HepG2 (cell line): ENCODE measurements at regions not wholly inside any gene's neighbourhood (a gene's known extent, or its start where the extent isn't known, plus 50 kb on each side); places are given as distances from the start of the nearest gene placed in this dataset.

Experiments
- ARNTL ChIP-seq: sonication (generic); formaldehyde crosslinking; IDR thresholded peaks from 2 replicates; pipeline ENCODE4 v1.4.0; 2020; ENCODE audit warnings: mild to moderate bottlenecking, missing genetic modification reagents
- BRF2 ChIP-seq: sonication (generic); formaldehyde crosslinking; IDR thresholded peaks from 2 replicates; pipeline ENCODE4 v1.8.1; 2022; ENCODE audit warnings: mild to moderate bottlenecking, missing genetic modification reagents
- FOXA3 ChIP-seq: IDR thresholded peaks from 2 replicates; pipeline ENCODE4 v1.6.1; 2016; ENCODE audit warnings: missing genetic modification reagents, missing compliant biosample characterization
- HNRNPH1 ChIP-seq: fragments of 200-400 bp; formaldehyde crosslinking; optimal IDR thresholded peaks from 2 replicates; pipeline ENCODE3; 2017; ENCODE audit warnings: mild to moderate bottlenecking, low read depth, low read length
- KLF13 ChIP-seq: sonication (generic); formaldehyde crosslinking; IDR thresholded peaks from 2 replicates; pipeline ENCODE4 v1.4.0; 2020; ENCODE audit warnings: mild to moderate bottlenecking, missing genetic modification reagents
- MXD1 ChIP-seq: sonication (generic); formaldehyde crosslinking; IDR thresholded peaks from 2 replicates; pipeline ENCODE4 v1.4.0; 2020; ENCODE audit warnings: mild to moderate bottlenecking, missing genetic modification reagents
- MXI1 ChIP-seq: IDR thresholded peaks from 3 replicates; pipeline ENCODE4 v1.6.1; 2012; ENCODE audit warnings: low read depth, low read length, inconsistent platforms, borderline replicate concordance
- PHF5A ChIP-seq: IDR thresholded peaks from one replicate; pipeline ENCODE4 v1.6.1; 2018; ENCODE audit warnings: low read depth, missing genetic modification reagents; ENCODE audit not compliant: unreplicated experiment
- PLRG1 ChIP-seq: fragments of 450-650 bp; conservative IDR thresholded peaks from 2 replicates; pipeline ENCODE4 v1.6.1; 2016
- PLSCR1 ChIP-seq: sonication (generic); formaldehyde crosslinking; IDR thresholded peaks from 2 replicates; pipeline ENCODE4 v1.5.0; 2020; ENCODE audit warnings: missing genetic modification reagents, mild to moderate bottlenecking, borderline replicate concordance
- POLR2G ChIP-seq: fragments of 200-400 bp; formaldehyde crosslinking; IDR thresholded peaks from 2 replicates; pipeline ENCODE4 v1.6.1; 2018; ENCODE audit warnings: mild to moderate bottlenecking, low read depth, low read length, moderate library complexity
- RERE ChIP-seq: IDR thresholded peaks from 2 replicates; pipeline ENCODE4 v1.6.1; 2016; ENCODE audit warnings: low read depth, missing genetic modification reagents, missing compliant biosample characterization
- SP1 ChIP-seq, 2 experiments: fragments of 450-650 bp in 1 of 2; sonication (generic) in 1 of 2; formaldehyde crosslinking in 1 of 2; IDR thresholded peaks; 2 replicates each; pipeline versions ENCODE4 v1.4.0 to v1.6.1; 2016 to 2020; ENCODE audit warnings: missing genetic modification reagents in 1 of 2
- USF2 ChIP-seq, 2 experiments: sonication (generic) in 1 of 2; formaldehyde crosslinking in 1 of 2; IDR thresholded peaks; 2 replicates each; pipeline versions ENCODE4 v1.5.1 to v1.6.1; 2011 to 2020; ENCODE audit warnings: borderline replicate concordance in 1 of 2, low read depth in 1 of 2, low read length in 1 of 2, mild to moderate bottlenecking in 1 of 2, missing genetic modification reagents in 1 of 2, moderate library complexity in 1 of 2
- XBP1 ChIP-seq: sonication (generic); formaldehyde crosslinking; IDR thresholded peaks from 2 replicates; pipeline ENCODE4 v1.5.0; 2020; ENCODE audit warnings: missing genetic modification reagents
- ZNF101 ChIP-seq: sonication (generic); formaldehyde crosslinking; IDR thresholded peaks from 2 replicates; pipeline ENCODE4 v1.4.0; 2020; ENCODE audit warnings: mild to moderate bottlenecking, low read depth, missing genetic modification reagents, borderline replicate concordance
- ZNF292 ChIP-seq: sonication (generic); formaldehyde crosslinking; IDR thresholded peaks from 2 replicates; pipeline ENCODE4 v1.8.1; 2022; ENCODE audit warnings: mild to moderate bottlenecking, low read depth, missing genetic modification reagents, borderline replicate concordance
- ZNF547 ChIP-seq: sonication (generic); formaldehyde crosslinking; IDR thresholded peaks from 2 replicates; pipeline ENCODE4 v1.5.1; 2020; ENCODE audit warnings: mild to moderate bottlenecking, missing genetic modification reagents
- ZNF616 ChIP-seq: sonication (generic); formaldehyde crosslinking; IDR thresholded peaks from 2 replicates; pipeline ENCODE4 v1.5.0; 2020; ENCODE audit warnings: low read depth, mild to moderate bottlenecking, missing genetic modification reagents
- ZNF780A ChIP-seq: sonication (generic); formaldehyde crosslinking; IDR thresholded peaks from 2 replicates; pipeline ENCODE4 v1.8.0; 2022; ENCODE audit warnings: mild to moderate bottlenecking, missing genetic modification reagents, moderate library complexity

- TF ChIP-seq USF2 (IDR thresholded peaks at IDR 0.05; ENCODE audit: low read depth, low read length) (no peak), USF2 (CRISPR knock-in tag; IDR thresholded peaks at IDR 0.05; ENCODE audit: borderline replicate concordance) (no peak; the same call in 1 of the 2 replicates), XBP1 (CRISPR knock-in tag) (no peak), ZNF616 (CRISPR knock-in tag) (no peak), ZNF547 (CRISPR knock-in tag) (no peak), PHF5A (CRISPR knock-in tag) (no peak), RERE (CRISPR knock-in tag) (no peak), HNRNPH1 (no peak), PLSCR1 (no peak), MXD1 (CRISPR knock-in tag) (no peak), ARNTL (CRISPR knock-in tag) (no peak), MXI1 (0 out of 3 replicates have a peak, but pooled peaks have one; percentile 19), ZNF292 (CRISPR knock-in tag) (peak; percentile 61; the same call in 1 of the 2 replicates), SP1 (IDR thresholded peaks at IDR 0.05) (no peak), SP1 (CRISPR knock-in tag; IDR thresholded peaks at IDR 0.05) (no peak), ZNF780A (no peak), ZNF101 (CRISPR knock-in tag) (no peak), PLRG1 (no peak), FOXA3 (CRISPR knock-in tag) (no peak), POLR2G (no peak), BRF2 (CRISPR knock-in tag) (no peak), KLF13 (CRISPR knock-in tag) (no peak)
Measured at GRCh38 chr2:152242787-152243472, 67.4 kb upstream of the STAM2 start (continued).
